ENCODE measurements at regions not wholly inside any gene's neighbourhood (a gene's known extent, or its start where the extent isn't known, plus 50 kb on each side); places are given as distances from the start of the nearest gene placed in this dataset.

- Histone ChIP-seq H3K27ac (ENCODE audit: extremely low read depth, low read depth, low read length) (no peak overlapping the region), H4K20me1 (replicated peaks; ENCODE audit: control insufficient read depth, insufficient read depth, low read length) (no peaks in the 10 kb centered on the region), H2AFZ (ENCODE audit: low read depth, low read length) (no peak overlapping the region), H3K9me1 (ENCODE audit: control insufficient read depth, insufficient read depth, low read length) (no peaks in the 10 kb centered on the region), H3K79me2 (ENCODE audit: control insufficient read depth, insufficient read depth, low read length) (no peaks in the 10 kb centered on the region), H3K36me3 (ENCODE audit: control insufficient read depth, insufficient read depth, low read length) (no peaks in the 10 kb centered on the region), H3K4me1 (replicated peaks in 1 of 2; ENCODE audit: control insufficient read depth in 2 of 2, insufficient read depth in 2 of 2, low read length in 2 of 2) (no peaks in the 10 kb centered on the region), H3K9ac (ENCODE audit: insufficient read depth in 1 of 2, low read depth in 2 of 2, low read length in 2 of 2) (no peak overlapping the region), H3K27me3 (ENCODE audit: control insufficient read depth in 2 of 2, insufficient read depth in 2 of 2, low read length in 2 of 2) (no peaks in the 10 kb centered on the region), H3K9me3 (replicated peaks; ENCODE audit: control insufficient read depth, insufficient read depth, low read depth, low read length) (no peaks in the 10 kb centered on the region; the same call in 1 of the 2 replicates), H3K4me3 (no peak overlapping the region), H3K4me2 (ENCODE audit: insufficient read depth, low read length) (no peak overlapping the region)
- in situ Hi-C loops (cut with MboI) (no loop called here), intact Hi-C loops (cut with micrococcal nuclease) (no loop called here)
- no peak for DNase-seq (ENCODE audit: extremely low read depth in 1 of 4, low spot score in 3 of 4)
- POLR2A ChIA-PET, result no interaction called here
- ATAC-seq, result no peak
- WGBS (ENCODE audit: insufficient coverage, low coverage, missing lambda C conversion rate), result 0% methylated on average over 3 of the region's 3 CpGs
- CTCF ChIA-PET (ENCODE audit: low intra/inter-chr PET ratio), result no interaction called here
- FAIRE-seq, result no peak
- BruUV-seq (replicated peaks), result no TSS peak
- no peak for TF ChIP-seq CUX1 (CRISPR knock-in tag; IDR thresholded peaks at IDR 0.05)
- TF ChIP-seq ZNF766 (CRISPR knock-in tag; conservative IDR thresholded peaks at IDR 0.05), result no peak
- TF ChIP-seq PTBP1 (IDR thresholded peaks at IDR 0.05; ENCODE audit: low read depth, low read length), result no peak
- no peak for TF ChIP-seq ZNF436 (CRISPR knock-in tag; IDR thresholded peaks at IDR 0.05)
- TF ChIP-seq RREB1 (CRISPR knock-in tag; IDR thresholded peaks at IDR 0.05), result no peak
- TF ChIP-seq ELK1 (CRISPR knock-in tag; IDR thresholded peaks at IDR 0.05), result no peak
- no peak for TF ChIP-seq ZBTB49 (CRISPR knock-in tag; IDR thresholded peaks at IDR 0.05; ENCODE audit: borderline replicate concordance)
- no peak for TF ChIP-seq PHF21A (IDR thresholded peaks at IDR 0.05; ENCODE audit: borderline replicate concordance, low read depth)
Observed at GRCh38 chr7:64131696-64132095, 75.3 kb upstream of the ZNF735 start.
